ENCODE measurements at regions not wholly inside any gene's neighbourhood (a gene's known extent, or its start where the extent isn't known, plus 50 kb on each side); places are given as distances from the start of the nearest gene placed in this dataset.
"Not testable (repeated sequence)": the region's sequence is repeated elsewhere in the genome, so short reads cannot be mapped to it uniquely, and the experiment has no call there.

- DNase-seq (ENCODE audit: low spot score) = no peak
Observed at GRCh38 chr4:180253419-180253818, 1989.8 kb upstream of the TENM3 start.

- DNase-seq (ENCODE audit: low spot score) = no peak
Observed at GRCh38 chr4:180261346-180261745, 1981.9 kb upstream of the TENM3 start.

GRCh38 chr4:180280076-180280475 lies 1963.1 kb upstream of the TENM3 start:
- no peak for DNase-seq (ENCODE audit: low spot score)

- DNase-seq (ENCODE audit: low spot score) = no peak
Observed at GRCh38 chr4:180280726-180281297, 1962.4 kb upstream of the TENM3 start.

- no peak for DNase-seq (ENCODE audit: low spot score)
Observed at GRCh38 chr4:180281724-180282123, 1961.5 kb upstream of the TENM3 start.

- no peak for DNase-seq (ENCODE audit: low spot score)
Observed at GRCh38 chr4:180284267-180284666, 1958.9 kb upstream of the TENM3 start.

- no peak for DNase-seq (ENCODE audit: low spot score)
Observed at GRCh38 chr4:180285796-180286195, 1957.4 kb upstream of the TENM3 start.

GRCh38 chr4:180292339-180292738 lies 1950.9 kb upstream of the TENM3 start:
- DNase-seq (ENCODE audit: low spot score) = no peak

GRCh38 chr4:180296036-180296599 lies 1947.1 kb upstream of the TENM3 start:
- no peak for DNase-seq (ENCODE audit: low spot score)

- DNase-seq (ENCODE audit: low spot score) = no peak
Observed at GRCh38 chr4:180304321-180304720, 1938.9 kb upstream of the TENM3 start.

GRCh38 chr4:180310616-180311015 lies 1932.6 kb upstream of the TENM3 start:
- DNase-seq (ENCODE audit: low spot score) = no peak

GRCh38 chr4:180314972-180315371 lies 1928.2 kb upstream of the TENM3 start:
- DNase-seq (ENCODE audit: low spot score) = no peak

- no peak for DNase-seq (ENCODE audit: low spot score)
Observed at GRCh38 chr4:180330521-180330920, 1912.7 kb upstream of the TENM3 start.

- DNase-seq (ENCODE audit: low spot score) = no peak
Observed at GRCh38 chr4:180333162-180333561, 1910.0 kb upstream of the TENM3 start.

- no peak for DNase-seq (ENCODE audit: low spot score)
Observed at GRCh38 chr4:180335566-180335965, 1907.6 kb upstream of the TENM3 start.

- no peak for DNase-seq (ENCODE audit: low spot score)
Observed at GRCh38 chr4:180336494-180337090, 1906.6 kb upstream of the TENM3 start.

GRCh38 chr4:180341926-180342325 lies 1901.3 kb upstream of the TENM3 start:
- DNase-seq (ENCODE audit: low spot score) = no peak

- no peak for DNase-seq (ENCODE audit: low spot score)
Observed at GRCh38 chr4:180350901-180351300, 1892.3 kb upstream of the TENM3 start.

- no peak for DNase-seq (ENCODE audit: low spot score)
Observed at GRCh38 chr4:180356766-180357165, 1886.4 kb upstream of the TENM3 start.

- DNase-seq (ENCODE audit: low spot score) = not testable (repeated sequence)
Observed at GRCh38 chr4:180360113-180360512, 1883.1 kb upstream of the TENM3 start.

- no peak for DNase-seq (ENCODE audit: low spot score)
Observed at GRCh38 chr4:180363815-180364214, 1879.4 kb upstream of the TENM3 start.

- no peak for DNase-seq (ENCODE audit: low spot score)
Observed at GRCh38 chr4:180372691-180373090, 1870.5 kb upstream of the TENM3 start.

GRCh38 chr4:180377741-180378140 lies 1865.5 kb upstream of the TENM3 start:
- no peak for DNase-seq (ENCODE audit: low spot score)

- no peak for DNase-seq (ENCODE audit: low spot score)
Observed at GRCh38 chr4:180380733-180381132, 1862.5 kb upstream of the TENM3 start.

Measured in germinal center (tissue), 1 donor.